HG03342 (cell line): ENCODE measurements at regions not wholly inside any gene's neighbourhood (a gene's known extent, or its start where the extent isn't known, plus 50 kb on each side); places are given as distances from the start of the nearest gene placed in this dataset.

Source experiments
- ATAC-seq: cut with Tn5 transposase; IDR thresholded peaks from one replicate; pipeline ENCODE4 v1.9.1; 2021; ENCODE audit warnings: mild to moderate bottlenecking, moderate library complexity; ENCODE audit not compliant: unreplicated experiment

DNA sequence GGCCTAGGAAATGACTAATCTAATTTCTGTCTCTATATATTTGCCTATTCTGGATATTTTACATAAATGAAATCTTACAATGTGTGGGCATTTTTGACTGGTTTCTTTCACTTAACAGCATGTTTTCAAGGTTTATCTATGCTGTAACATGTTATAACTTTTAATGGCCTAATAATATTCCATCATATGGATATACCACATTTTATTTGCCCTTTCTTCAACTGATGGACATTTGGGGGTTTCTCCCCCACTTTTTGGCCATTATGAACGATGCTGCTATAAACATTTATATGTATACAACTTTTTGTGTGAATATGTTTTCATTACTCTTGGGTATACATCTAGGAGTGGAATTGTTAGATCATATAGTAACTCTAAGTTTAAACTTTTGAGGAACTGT, 357.3 kb upstream of the ADAMTS9 start:
- no peak for ATAC-seq

DNA sequence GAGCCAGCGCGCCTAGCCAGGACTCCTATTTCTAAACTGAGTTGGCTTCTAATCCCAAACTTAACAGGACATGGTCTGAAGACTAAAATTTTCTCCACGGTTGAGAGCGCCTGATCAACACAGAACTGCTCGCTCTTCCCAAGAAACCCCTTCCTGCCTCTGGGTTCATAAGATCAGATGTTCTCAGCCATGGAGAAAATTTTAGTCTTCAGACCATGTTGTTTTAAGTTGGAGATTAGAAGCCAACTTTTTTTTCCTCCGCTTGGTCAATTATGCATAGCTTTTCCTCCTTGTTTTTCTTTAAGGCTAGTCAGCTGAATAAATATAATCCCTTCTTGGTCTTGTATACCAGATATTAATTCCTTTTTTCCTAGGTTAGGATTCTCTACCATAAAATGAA, 356.6 kb upstream of the ADAMTS9 start:
- ATAC-seq, result no peak

DNA sequence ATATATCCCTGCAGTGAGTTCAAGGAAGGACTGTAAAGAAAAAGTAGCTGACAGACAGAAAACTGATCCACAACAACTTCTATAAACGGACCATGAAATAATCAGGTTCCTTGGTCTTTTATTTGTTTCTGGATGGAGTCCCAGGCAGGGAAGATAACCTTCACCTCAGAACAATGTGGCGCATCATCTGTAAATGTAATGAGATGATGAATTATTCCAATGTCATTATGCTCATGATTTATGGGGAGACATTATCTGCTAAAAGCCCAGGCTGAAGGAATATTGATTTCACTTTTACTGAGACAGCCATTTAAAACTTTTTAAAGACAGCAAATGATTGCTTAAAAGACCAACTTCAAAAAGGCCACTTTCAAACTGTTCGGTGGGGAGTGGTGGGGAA, 354.9 kb upstream of the ADAMTS9 start:
- ATAC-seq, result no peak

DNA sequence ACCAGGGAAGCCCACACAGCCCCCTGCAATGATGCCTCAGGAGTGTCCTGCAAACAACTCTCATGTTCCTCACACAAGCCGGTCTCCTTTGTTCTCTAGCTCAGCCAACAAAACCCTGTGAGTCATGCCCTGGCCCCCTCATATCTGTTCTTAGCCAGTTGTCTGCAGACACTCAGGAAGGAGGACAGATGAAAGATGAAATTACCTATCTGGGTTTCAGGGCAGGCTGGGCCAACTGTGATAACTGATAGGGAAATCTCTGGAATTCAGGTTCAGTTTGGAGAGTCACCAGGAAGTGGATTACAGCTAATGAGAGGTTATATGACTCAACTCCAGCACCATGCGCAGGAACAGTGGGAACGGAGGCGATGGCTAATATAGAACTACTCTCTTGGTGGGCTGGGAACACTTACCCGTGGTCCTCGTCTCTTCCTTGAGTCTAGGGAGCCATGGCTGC, 352.0 kb upstream of the ADAMTS9 start:
- ATAC-seq, result no peak

DNA sequence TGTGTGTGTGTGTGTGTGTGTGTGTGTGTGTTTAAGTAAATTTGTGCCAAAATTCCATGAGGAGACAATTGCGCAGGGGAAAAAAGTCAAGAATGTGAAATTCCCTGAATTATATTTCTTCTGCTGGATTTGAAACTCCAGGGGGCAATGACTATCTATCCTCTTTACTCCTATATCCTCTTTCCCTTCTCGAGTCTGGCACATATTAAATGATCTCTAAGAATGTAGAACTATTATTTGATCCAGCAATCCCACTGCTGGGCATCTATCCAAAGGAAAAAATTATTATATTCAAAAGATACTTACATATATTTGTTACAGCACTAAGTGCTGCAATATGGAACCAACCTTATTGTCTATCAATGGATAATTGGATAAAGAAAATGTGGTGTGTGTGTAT, 350.1 kb upstream of the ADAMTS9 start:
- no peak for ATAC-seq

DNA sequence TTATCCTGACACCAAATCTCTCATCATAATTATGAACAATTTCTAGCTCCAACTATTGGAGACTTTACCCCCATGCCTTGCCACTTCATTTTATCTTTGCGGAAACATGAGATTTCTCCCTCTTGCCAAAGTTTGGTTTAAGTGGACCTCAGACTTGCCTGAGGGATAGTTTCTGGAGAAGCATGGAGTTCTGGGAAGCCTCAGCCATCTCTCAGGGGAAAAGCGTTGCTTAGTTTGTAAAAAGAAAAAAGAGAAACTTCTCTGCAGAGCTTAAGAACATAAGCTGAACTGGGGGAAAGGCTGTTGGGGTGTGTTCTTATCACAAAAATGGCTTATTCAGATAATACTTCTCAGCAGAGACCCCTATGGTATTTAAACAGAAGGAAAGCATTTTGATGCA, 347.4 kb upstream of the ADAMTS9 start:
- no peak for ATAC-seq

DNA sequence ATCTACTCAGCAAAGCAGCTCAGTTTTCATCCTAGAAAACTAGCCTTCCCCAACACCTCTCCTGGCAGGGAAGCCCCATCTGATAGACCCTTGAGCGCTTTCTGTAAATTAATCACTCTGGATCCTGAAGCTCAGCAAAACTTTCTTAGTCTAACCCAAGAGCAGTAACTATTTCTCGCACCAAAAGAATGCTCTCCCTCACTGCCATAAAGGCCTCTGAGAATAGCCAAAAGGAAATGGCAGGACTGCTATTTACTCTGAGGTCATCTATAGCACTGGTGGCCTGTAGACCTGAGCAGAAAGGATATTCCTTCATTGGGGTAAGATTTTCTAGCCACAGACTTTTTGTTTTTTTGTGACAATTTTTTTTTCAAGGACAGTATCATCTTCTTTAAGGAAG, 345.8 kb upstream of the ADAMTS9 start:
- ATAC-seq, result no peak

DNA sequence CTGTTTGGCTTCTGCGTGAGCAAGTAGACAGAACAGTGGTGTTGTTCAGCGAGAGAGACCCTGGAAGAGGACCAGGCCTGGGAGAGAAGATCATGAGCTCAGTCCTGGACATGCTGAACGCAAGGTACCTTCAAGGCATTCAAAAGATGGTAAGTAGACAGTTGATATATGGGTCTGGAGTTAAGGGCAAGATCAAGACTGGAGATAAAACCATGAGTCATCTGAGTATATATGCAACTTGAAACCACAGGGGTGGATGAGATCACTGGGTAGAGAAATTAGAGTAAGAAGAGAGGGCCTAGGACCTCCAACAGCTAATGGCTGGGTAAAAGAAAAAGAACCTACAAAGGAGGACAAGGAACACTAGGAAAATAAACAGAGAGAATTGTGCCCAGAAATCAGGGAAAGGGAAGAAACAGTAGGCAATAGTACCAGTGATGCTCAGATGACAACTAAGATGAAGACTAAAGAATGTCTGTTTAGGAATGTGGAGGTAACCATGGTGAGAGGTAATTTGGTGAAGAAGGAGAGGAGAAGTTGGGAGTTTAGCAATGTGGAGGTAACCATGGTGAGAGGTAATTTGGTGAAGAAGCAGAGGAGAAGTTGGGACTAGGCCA, 343.2 kb upstream of the ADAMTS9 start:
- ATAC-seq, result no peak

DNA sequence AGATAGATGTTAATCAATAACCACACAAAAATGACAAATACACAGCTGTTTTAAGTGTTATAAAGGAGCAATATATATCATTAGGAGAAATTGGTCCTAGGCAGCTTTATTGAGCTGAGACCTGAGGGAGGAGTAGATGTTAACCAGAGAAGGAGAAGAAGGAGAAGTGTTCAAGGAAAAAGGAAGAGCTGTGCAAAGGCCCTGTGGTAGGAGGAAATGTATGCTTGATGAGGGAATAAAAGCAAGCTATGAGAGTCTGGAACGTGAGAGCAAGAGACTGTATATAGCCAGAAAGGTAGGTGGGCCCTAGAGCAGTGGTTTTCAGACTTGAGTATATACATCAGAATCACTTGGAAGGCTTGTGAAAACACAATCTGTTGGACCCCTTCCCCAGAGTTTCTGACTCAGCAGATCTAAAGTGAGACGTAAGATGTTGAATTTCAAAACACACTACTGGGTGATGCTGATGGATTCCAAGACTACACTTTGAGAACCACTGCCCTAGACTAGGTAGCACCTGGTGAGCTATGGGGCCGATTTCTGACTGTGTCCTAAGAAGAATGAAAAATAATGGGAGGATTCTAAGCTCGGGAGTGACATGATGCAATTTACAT, 342.3 kb upstream of the ADAMTS9 start:
- no peak for ATAC-seq

DNA sequence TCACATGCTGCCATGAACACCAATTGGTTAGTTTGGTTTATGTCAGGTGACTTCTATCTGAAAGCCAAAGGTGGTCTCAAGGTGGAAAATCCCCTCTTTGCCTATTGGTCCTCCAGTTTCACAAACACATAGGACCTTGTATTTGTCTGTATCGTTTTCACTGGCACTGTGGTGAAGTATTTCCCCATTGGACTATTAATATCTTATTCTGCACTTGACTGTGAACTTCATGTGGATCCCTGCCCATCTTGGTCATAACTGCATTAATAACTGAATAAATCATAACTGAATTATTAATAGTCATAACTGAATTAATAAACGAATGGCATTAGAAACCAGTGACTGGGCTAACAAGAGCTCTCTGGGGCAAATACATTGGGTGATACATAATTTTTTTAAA, 341.3 kb upstream of the ADAMTS9 start:
- ATAC-seq, result no peak

DNA sequence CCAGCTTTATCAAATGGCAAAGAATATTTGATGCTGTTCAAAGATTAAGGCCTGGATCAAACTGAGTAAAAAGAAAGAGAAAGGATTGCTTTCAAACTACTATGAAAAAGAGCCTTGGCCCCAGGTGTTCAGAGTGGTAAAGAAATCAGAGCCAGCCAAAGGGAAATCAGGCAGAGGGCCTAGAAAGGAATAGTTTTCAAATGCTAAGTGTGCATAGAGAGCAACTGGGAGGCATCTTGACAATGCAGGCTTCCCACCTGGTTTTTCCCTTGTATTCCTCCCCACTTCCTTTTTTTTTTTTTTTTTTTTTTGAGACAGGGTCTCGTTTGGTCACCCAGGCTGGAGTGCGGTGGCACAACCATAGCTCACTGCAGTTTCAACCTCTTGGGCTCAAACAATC, 340.2 kb upstream of the ADAMTS9 start:
- no peak for ATAC-seq

DNA sequence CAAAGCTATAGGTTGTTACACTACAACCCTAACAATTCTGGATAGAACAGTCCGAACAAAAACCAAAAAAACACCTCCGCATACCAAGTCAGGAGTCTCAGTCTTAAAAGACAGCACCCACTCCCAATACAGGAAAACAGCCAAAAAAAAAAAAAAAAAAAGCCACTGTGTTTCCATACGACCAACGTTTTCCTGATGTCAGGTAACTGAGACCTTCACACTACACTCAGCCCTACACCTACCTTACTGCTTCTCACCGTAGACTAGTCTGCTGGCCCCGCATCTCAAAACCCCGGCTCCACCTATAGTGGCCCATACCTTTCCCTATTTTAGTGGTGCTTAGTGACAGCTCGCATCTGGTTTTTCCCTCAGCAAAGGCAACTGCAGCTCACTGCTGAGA, 339.5 kb upstream of the ADAMTS9 start:
- ATAC-seq, result no peak

DNA sequence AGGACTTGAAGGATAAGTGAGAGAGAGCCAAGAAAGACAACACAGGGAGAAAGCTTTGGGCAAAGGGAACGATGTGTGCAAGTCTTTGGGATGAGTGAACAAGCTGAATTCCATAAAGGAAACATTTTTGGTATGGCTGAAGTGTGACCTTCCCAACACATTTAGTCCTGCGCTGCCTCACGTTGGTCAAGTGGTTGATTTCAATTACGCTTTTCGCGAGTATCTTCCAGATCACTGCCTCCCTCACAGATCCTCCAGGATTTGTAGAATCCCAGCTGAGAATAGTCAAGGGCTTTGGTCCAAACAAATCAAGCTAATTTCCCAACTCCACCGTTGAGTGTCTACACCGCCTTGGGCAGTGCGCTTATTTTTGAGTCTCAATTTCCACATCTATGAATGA, 338.4 kb upstream of the ADAMTS9 start:
- no peak for ATAC-seq

DNA sequence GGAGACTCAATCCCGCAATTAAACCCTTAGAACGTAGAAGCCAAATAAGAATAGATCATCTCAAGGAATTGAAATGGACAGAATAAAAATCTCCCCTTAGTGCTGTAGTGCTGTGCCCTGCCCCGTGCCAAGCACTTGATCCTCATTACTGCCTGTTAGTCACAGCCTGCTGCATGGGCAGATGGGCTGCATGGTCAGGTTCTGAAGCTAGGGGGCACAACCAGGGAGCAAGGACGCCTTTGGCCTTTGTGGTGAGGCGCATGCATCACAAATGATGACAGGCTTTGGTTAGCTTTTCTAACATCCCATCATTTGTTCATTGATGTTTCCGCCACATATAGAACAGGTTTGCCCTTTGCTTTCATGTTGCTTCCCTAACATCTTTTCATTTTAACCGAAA, 336.3 kb upstream of the ADAMTS9 start:
- ATAC-seq, result no peak

DNA sequence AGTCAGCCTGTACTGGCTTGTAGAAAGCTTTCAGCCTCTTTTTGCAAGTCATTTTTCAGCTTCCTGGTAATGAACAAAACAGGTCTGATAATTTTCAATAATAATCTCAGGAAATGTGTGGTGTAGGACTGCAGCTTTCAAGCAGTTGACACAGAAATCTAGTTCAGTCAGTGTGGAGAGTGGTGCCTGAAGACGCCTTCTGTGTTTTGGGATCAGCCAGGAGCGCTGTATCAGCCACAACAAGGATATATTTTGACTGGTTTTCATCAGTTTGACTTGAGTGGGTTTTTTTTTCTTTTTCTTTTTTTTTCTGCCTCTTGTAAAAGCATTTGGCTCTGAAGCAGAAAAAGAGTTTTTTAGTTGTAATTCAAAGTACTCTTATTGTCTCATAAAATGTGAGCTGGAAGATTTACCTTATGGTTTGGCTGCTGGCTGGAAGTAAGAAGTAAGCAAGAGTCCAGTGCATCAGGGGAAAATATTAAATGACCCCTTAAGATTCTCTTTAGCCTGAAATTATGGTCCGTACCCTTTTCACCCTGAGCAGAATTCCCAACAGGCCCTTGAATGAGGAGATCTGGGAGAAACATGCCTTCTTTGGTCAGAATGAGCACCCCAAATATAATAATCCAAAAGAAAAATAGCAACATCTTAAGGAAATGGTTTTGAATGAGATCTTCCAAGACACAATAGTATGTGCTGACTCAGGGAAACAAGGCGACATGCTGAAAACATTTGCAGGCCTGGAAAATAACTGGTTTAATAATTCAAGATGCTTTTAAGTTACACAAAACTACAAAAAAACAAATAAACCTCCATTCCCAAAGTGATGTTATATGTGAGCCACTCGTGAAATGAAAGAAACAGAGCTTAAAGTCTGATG, 332.7 kb upstream of the ADAMTS9 start:
- ATAC-seq, result no peak

DNA sequence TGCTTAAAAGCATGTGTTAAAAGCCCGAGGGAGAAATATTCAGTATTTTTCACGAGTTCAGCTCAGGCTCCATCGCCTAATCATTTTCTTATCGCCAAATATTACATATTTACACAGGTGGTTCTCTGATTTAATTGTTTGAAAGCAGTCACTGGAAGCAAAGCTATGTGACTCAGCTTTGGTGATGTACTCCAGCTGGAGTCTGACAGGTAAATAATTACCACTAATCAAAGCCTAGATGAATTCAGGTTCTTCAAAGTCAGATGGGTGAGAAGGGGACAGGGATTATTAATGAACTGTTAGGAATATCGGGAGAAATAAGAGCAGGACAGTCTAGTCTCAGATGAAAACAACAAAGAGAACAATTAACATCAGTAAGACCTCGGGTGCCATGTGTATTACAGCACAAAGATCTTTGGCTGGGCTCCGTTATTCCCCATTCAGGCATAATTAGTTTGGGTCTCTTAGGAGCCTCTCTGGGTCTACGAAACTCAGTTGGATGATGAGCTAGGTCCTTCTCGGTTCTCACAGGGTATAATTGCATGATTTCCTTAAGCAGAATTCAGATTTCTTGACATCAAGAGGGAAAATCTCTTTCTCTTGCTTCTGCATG, 331.7 kb upstream of the ADAMTS9 start:
- ATAC-seq, result no peak

DNA sequence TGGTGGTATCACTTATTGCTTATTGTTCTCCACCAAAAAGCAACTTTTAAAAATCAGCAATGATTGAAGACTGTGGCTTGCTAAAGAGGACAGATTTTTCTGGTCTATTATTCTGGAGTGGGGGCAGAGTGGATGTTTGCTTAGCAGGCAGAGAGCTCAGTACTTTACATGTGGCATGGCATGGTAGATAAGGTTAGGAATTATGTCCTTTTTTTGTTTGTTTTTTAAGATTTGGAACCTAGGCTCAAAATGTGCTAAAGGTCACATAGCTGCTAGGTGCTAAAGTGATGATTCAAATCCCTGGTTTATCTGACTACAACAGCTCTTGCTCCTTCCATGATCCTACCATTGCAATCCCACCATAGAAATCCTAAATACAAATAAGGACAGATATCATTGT, 331.0 kb upstream of the ADAMTS9 start:
- no peak for ATAC-seq

DNA sequence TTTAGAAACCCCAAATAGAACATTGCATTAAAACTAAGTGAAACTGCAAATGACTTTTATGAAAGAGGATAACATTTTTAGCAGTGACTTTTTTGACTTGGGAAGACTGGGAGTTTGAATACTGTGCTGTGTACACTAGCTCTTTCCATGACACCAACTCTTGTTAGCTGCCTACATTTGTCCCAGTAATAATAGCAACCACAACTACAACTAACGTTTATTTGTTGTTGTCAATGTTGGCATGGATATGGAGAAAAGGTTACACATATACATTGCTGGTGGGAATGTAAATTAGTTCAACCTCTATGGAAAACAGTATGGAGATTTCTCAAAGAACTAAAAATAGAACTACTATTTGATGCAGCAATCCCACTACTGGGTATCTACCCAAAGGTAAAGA, 329.6 kb upstream of the ADAMTS9 start:
- no peak for ATAC-seq

DNA sequence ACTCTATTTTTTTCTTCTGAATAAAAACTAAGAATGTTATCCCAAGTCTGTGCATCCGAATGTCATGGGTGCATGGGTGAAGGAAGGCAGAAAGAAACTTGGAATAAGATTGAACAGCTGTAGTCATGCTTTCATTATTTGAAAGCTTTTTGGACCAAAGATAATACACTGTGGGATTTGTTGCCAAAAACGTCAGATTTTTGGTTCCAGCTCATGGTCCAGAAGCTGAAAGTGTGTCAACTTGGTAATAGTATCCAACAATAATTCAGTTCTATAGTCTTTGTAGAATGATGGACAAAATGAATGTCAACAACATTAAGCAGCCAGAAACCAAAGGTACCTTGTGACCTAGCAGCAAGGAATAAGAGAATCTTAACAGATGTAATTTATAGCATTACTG, 327.9 kb upstream of the ADAMTS9 start:
- no peak for ATAC-seq

DNA sequence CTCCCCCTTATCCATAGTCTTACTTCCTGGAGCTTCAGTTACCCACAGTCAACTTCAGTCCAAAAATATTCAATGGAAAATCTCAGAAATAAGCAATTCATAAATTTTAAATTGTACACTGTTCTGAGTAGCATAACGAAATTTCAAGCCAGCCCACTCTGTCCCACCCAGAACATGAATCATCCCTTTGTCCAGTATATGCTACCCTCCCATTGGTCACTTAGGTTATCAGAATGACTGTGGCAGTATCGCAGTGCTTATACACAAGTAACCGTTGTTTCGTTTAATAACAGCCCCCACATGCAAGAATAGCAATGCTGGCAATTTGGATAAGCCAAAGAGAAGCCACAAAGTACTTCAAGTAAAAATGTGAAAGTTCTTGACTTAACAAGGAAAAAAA, 325.3 kb upstream of the ADAMTS9 start:
- no peak for ATAC-seq

DNA sequence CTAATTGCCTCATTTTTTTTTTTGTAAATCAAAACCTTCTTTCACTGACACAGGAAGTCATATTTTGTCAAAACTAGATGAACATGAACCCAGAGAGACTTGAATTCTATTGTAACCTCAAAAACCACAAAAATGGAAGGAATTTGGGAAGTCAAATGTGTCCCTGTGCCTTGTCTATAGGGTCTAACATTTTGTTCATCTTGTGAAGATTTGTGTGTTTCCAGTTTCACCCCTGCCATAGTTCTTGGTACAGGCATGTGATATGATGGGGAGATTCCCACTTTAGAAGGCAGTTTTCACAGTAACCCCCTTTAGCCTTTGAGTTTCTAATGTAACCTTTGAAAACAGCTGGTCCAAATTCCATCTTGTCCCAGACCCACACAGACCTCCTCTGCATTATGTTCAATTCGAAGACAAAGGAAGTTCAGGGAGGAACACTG, 318.5 kb upstream of the ADAMTS9 start:
- no peak for ATAC-seq

DNA sequence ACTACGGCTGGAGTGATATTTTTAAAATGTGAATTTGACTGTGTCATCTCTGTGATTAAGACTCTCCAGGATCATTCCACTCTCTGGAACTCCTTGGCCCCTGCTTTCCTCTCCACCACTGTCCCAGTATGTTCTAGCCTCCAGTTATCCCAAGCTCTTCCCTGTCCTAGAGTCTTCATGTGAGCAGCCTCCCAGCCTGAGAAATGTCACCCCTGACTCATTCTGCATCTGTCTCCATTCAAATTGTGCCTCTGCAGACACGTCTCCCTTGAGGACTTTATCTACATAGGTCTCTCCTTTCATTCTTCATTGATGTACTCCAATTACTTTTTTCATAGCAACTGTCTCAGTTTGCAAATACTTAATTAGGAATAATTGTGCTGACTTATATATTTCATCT, 317.7 kb upstream of the ADAMTS9 start:
- ATAC-seq, result no peak
